ENCODE measurements at regions not wholly inside any gene's neighbourhood (a gene's known extent, or its start where the extent isn't known, plus 50 kb on each side); places are given as distances from the start of the nearest gene placed in this dataset.

- TF ChIP-seq POLR2AphosphoS5 (IDR thresholded peaks at IDR 0.05) (no peak), CTCF (IDR thresholded peaks at IDR 0.05) (no peak), POLR2A (IDR thresholded peaks at IDR 0.05) (no peak)
These were observed 553.6 kb downstream of the TCERG1L start for GRCh38 chr10:130757821-130758489.
